Esophagus mucosa (tissue), 1 donor: ENCODE measurements at regions not wholly inside any gene's neighbourhood (a gene's known extent, or its start where the extent isn't known, plus 50 kb on each side); places are given as distances from the start of the nearest gene placed in this dataset.

Experiments
- ATAC-seq: fragments of 200-7000 bp; cut with Tn5 transposase; one replicate; pipeline ENCODE4 v1.9.1; 2020
- donor health status: DM: yes; HTN: yes; CAD: no.

DNA sequence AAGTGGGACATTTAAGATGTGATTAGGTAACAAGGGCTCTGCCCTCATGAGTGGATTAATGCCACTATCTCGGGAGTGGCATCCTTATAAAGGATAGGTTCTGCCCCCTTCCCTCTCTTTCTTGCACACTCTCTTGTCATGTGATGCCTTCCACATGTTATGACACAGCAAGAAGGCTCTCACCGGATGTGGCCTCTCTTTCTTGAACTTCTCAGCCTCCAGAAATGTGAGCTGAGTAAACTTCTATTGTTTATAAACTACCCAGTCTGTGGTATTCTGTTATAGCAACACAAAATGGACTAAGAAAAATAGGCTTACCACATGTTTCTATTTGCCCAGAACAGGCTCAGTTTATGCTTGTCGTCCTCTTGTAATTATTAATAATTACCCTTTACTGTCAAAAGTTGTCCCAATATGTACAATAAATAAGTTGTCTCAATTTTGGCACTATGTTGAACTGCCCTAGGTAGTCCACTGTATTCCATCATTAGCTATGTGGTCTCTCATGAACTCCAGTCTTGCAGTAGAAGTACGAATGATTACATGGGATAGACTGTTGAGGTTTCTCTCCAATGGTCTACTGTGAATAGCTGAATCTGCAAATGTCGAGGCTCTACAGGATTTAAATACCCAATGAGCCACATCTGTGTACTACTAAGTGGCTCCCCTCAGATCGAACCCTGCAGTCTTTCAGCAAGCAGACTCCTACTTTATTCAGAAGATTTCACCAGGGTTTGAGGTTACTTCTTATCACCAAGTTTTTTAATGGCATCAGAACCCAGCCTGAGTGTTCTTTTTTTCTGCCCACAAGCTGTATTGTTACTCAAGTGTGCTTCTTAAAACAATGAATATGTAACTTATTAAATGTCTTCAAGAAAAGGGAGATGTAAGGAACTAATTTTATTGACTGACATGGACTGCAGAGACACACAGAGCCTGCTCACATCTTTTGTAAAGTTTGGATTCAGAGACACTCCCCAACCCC lies 102.0 kb upstream of the LEF1 start:
- no peak for ATAC-seq

DNA sequence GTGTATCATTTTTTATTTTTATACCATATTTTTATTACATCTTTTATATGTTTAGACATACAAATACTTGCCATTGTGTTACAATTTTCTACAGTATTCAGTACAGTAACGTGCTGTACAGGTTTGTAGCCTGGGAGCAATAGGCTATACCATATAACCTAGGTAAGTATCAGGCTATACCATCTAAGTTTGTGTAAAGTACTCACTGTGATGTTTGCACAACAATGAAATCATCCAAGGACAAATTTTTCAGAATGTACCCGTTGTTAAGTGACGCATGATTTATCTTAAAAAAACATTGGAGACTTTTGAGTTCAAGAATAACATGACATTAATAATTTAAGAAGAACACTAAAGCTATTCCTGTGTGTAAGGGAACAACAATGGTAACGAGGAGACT lies 96.0 kb upstream of the LEF1 start:
- no peak for ATAC-seq

DNA sequence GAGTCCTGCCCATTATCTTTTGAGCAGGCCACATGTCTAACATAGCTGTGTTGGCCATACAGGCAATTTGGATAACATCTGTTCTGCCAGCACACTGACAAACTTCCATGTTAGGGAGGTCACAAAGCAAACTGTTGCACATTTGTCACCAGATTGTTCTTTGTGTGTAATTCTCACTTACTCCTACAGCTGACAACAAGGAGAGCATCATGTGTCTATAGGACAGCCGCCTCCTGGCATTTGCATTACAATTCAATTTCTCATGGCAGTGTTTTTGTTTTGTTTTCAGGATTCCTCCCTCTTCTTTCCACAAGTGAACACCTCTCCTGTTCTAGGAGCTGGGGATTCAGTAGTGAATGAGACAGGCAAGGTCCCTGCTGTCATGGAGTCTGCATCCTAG lies 94.3 kb upstream of the LEF1 start:
- ATAC-seq: no peak

DNA sequence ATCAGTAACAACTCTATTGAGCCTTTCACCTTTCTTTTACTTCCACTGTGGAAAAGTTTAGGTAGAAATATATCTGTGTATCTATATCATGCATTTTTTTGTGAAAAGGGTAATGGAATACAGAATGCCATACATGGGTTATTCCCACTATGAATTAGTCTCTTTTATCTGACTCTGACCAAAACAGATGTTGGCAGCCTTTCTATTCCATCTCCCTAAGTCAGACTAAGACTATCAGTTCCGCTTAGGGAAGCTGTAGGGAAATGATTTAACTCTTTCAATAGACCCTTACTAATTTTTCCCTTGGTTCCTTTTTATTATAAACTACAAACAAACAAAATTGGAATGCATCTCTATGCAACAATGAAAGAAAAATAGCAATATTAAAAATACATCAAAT lies 92.3 kb upstream of the LEF1 start:
- ATAC-seq: no peak

DNA sequence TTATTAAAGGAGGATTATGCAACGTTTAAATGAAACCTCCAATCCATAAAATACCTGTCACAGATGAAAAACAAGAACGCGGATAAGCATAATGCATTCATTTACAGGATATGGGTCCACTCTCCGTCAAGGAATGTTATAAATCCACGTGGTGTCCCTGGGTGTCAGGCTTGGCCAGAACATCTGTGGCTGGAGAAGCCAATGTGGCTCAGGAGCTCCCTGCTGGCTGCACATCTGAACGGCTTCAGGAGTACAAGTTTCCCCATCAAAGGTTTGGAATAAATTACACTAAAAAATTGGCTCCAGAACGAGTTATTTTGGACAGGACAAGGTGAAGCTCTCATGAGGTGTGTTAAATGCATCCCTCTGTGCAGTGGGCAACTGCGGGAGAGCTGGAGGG lies 87.8 kb upstream of the LEF1 start:
- ATAC-seq: no peak

DNA sequence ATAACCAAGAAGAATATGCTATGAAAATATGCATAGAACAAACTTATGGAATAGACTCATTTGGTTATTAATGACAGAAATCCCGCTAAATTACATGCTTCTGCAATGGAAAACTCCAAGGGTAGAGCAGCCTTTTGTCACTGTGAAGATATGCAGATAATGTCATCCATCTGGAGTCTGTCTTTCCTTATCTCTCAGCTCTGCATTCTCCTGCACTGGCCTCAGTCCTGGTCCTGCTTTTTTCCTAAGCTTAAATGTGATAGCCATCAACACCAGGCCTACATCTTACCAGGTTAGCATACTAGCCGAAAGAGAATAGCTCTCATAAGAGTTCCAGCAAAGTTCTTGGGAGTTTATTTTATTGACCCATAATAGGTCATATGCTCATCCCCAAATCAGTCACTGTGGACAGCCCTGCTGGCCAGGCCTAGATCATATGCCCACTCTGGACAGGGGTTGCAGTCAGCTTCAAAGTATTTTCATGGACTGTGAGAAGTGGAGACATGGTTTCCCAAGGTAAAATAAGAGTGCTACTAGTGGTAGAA lies 86.5 kb upstream of the LEF1 start:
- ATAC-seq: no peak

DNA sequence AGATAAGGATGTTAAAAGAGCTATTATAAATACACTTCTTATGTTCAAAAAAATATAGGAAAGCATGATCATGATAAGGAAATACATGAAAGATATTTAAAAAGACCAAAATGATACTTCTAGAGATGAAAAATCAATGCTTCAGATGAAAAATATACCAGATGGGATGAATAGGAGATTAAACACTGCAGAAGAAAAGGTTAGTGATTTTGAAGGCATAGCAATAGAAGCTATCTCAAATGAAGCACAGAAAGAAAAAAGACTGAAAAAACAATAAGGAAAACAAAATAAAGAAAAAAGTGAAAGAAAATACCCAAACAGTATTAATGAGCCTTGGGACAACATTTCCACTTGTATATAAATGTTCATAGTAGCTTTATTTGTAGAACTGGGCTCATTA lies 80.7 kb upstream of the LEF1 start:
- no peak for ATAC-seq

DNA sequence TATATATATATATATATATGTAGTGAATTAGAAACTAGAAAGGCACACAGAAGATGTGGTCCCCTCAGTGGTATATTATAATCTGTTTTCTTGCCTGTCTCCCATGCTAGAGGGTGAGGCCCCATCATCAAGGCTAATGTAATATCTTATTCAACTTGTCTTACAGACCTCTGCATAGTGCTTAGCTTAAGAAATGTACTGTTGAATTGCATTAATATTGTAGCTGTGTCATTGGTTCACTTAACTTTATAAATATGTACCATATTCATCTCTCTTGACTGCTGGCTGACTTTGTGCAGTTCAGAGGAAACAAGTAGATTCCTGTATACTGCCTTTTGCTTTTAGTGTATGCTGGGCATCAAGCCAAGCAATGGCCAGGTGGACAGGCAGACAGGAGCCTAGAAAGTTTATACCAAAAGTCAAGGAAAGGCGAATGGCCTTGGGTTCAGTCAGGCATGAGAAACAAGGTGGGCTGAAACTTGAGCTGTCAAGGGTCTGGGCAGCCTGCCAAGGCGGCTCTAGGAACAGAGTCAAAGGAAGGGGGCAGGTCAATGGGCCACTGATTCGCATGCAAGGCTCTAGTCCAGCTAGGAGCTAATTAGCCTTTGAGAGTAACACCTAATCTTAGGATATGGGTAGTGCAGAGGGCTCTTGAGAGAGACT lies 78.8 kb upstream of the LEF1 start:
- no peak for ATAC-seq

DNA sequence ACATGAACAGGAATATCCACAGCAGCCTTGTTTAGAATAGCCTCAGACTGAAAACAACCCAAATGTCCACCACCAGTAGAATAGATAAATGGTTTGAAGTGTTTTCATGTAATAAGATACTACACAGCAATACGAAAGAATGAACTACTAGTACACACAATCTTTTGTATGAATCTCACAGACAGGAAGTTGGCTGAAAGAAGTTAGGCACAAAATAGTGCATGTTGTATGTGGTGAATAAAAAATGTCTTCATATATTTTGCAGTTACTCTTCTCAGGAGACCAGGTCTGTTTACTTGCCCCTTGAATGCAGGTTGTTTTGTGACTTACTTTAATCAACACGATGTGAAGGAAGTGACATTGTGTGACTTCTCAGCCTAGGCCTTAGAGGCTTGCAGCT lies 75.9 kb upstream of the LEF1 start:
- no peak for ATAC-seq

DNA sequence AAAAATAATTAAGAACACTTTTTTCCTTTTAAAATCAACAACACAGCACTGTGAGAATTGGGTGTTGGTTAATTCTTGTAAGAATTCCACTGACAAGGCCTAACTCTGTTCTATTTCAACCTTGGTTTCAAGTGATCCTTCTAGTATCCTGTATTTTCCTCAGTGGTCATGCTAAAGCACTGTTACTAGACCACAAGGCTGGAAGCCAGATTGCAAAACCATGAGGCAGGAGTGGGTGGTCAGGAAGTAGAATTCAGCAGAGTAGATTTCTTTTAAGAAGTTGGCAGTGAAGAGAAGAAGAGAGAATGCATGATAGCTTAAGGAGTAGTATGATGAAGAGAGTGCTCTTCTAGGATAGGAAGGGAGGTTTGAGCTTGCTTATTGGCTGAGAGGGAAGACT lies 71.6 kb upstream of the LEF1 start:
- ATAC-seq: no peak

DNA sequence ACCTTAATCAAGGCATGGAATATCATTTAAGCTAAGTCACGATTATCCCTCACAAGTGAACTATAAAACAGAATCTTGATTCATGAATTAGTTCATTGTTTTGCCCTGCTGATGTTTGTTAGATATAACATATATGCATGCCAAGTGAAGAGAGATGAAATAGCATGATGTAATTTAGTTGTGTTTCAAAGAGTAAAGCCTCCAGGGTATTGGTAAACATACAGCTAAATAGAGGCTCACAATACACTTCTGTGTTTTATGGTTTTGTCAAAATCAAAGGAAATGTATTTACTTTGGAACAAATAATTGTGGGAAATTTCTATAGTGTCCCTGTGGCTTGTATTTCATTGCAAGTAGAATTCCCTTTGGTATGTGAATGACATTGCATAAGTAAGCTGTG lies 69.0 kb upstream of the LEF1 start:
- ATAC-seq: no peak

DNA sequence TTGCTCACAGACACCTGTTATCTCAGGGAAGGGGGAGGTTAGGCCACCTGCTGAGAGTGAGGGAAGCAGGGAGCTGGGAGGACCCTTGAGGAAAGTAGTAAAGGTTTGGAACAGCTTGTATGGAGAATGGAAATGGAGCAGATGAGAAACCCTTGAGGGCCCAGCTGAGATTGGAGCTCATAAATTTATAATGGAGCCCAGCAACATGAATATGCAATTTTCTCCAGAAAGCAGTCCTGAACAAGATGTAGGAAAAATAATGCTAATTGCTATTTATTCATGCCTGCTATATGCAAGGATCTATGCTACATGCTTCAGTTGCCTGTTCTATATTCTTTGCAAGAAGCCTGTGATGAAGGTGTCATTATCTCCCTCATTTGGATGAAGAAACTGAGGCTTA lies 67.5 kb upstream of the LEF1 start:
- no peak for ATAC-seq

DNA sequence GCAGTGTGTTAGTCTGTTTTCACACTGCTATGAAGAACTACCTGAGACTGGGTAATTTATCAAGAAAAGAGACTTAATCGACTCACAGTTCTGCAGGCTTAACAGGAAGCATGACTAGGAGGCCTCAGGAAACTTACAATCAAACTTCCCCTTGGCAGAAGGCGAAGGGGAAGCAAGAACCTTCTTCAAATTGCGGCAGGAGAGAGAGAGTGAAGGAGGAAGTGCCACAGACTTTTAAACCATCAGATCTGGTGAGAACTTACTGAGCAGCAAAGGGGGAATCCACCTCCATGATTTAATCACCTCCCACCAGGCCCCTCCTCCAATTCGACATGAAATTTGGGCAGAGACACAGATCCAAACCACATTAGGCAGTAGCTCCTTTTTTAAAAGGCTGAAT lies 59.2 kb upstream of the LEF1 start:
- no peak for ATAC-seq

DNA sequence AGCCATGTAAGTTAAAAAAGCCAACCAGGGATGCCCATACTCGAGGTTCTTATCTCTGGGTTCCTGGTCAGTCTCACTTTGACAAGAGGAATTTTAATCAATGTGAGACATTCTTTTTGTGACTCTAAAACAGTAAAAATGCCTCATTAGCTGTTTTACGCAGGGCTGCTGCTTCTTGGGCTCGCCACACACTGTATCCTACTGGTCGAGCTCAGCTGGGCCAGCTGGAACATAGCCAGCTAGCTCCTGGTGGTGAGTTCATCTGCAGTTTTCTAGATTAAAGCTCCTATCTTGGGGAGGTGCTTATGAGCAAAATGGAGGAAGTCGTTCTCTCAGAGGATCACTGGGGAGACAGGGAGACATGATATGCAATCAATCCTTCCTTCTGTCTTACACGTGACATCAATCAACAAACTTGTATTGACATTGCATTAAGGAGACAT lies 55.9 kb upstream of the LEF1 start:
- no peak for ATAC-seq

DNA sequence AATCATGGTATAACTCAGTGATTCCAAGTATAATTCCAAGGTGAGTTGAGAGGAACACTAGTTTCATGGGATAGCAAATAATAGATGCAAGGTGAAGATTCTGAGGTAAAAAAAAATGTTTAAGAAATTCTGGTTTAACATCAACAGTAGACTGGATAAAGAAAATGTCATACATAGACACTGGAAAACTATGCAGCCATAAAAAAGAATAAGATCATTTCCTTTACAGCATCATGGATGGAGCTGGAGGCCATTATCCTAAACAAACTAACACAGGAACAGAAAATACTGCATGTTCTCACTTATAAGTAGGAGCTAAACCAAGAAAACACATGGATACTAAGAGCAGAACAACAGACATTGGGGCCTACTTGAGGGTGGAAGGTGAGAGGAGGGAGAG lies 54.6 kb upstream of the LEF1 start:
- ATAC-seq: no peak

DNA sequence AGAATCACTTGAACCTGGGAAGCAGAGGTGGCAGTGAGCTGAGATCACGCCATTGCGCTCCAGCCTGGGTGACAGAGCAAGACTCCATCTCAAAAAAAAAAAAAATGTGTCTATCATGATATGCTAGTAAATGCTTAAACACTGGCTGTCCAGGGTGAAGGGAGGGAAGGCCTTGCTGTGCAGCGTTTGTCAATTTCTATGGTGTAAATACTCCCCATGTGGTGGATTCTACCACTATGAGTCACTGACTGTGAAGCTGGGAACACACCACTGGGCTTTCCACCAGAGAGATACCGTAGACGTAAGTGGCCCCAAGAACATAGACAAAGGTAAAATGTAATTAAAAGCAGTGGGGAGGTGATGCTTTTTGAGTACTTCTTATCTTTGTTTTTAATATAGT lies 51.3 kb upstream of the LEF1 start:
- no peak for ATAC-seq
